ENCODE measurements at regions not wholly inside any gene's neighbourhood (a gene's known extent, or its start where the extent isn't known, plus 50 kb on each side); places are given as distances from the start of the nearest gene placed in this dataset.
"Not testable (repeated sequence)": the region's sequence is repeated elsewhere in the genome, so short reads cannot be mapped to it uniquely, and the experiment has no call there.

- H3K4me3 ChIP-seq (ENCODE audit: low read depth, low read length) = no peak overlapping the region
- TF ChIP-seq CTCF (IDR thresholded peaks at IDR 0.05; ENCODE audit: control insufficient read depth, extremely low read depth, insufficient read depth) = peak; percentile 70
- peak; percentile 49 for DNase-seq (ENCODE audit: low read depth)
Measured at GRCh38 chr5:163569284-163569683, 63.9 kb downstream of the MAT2B start.

GRCh38 chr5:163571744-163572143 is 66.3 kb downstream of the MAT2B start:
- TF ChIP-seq CTCF (IDR thresholded peaks at IDR 0.05; ENCODE audit: control insufficient read depth, extremely low read depth, insufficient read depth) = no peak
- no peak for DNase-seq (ENCODE audit: low read depth)
- no peak overlapping the region for H3K4me3 ChIP-seq (ENCODE audit: low read depth, low read length)

- no peak for DNase-seq (ENCODE audit: low read depth)
- no peak overlapping the region for H3K4me3 ChIP-seq (ENCODE audit: low read depth, low read length)
- TF ChIP-seq CTCF (IDR thresholded peaks at IDR 0.05; ENCODE audit: control insufficient read depth, extremely low read depth, insufficient read depth) = no peak
Measured at GRCh38 chr5:163574472-163575440, 69.3 kb downstream of the MAT2B start.

- no peak overlapping the region for H3K4me3 ChIP-seq (ENCODE audit: low read depth, low read length)
- TF ChIP-seq CTCF (IDR thresholded peaks at IDR 0.05; ENCODE audit: control insufficient read depth, extremely low read depth, insufficient read depth) = no peak
- DNase-seq (ENCODE audit: low read depth) = no peak
Measured at GRCh38 chr5:163578652-163579051, 73.2 kb downstream of the MAT2B start.

- DNase-seq (ENCODE audit: low read depth) = no peak
- TF ChIP-seq CTCF (IDR thresholded peaks at IDR 0.05; ENCODE audit: control insufficient read depth, extremely low read depth, insufficient read depth) = no peak
- no peak overlapping the region for H3K4me3 ChIP-seq (ENCODE audit: low read depth, low read length)
Measured at GRCh38 chr5:163579729-163580128, 74.3 kb downstream of the MAT2B start.

GRCh38 chr5:163580516-163580915 is 75.1 kb downstream of the MAT2B start:
- H3K4me3 ChIP-seq (ENCODE audit: low read depth, low read length) = no peak overlapping the region
- TF ChIP-seq CTCF (IDR thresholded peaks at IDR 0.05; ENCODE audit: control insufficient read depth, extremely low read depth, insufficient read depth) = no peak
- peak; percentile 94 for DNase-seq (ENCODE audit: low read depth)

GRCh38 chr5:163583491-163584153 is 78.2 kb downstream of the MAT2B start:
- DNase-seq (ENCODE audit: low read depth); H3K4me3 ChIP-seq (ENCODE audit: low read depth, low read length): not testable (repeated sequence)

Measured in LNCaP clone FGC (cell line).